ENCODE measurements at regions not wholly inside any gene's neighbourhood (a gene's known extent, or its start where the extent isn't known, plus 50 kb on each side); places are given as distances from the start of the nearest gene placed in this dataset.

- TF ChIP-seq EZH2phosphoT487 (IDR thresholded peaks at IDR 0.05; ENCODE audit: borderline replicate concordance), result no peak
- TF ChIP-seq SP1 (IDR thresholded peaks at IDR 0.05; ENCODE audit: low read depth), result peak; percentile 93
- no peak for TF ChIP-seq EZH2 (IDR thresholded peaks at IDR 0.05)
- TF ChIP-seq EGR1 (IDR thresholded peaks at IDR 0.05; ENCODE audit: low read depth), result peak; percentile 95
Measured at GRCh38 chr16:72664509-72665408, 383.2 kb downstream of the ZFHX3 start (continued).

GRCh38 chr16:72664056-72664508 is 383.8 kb downstream of the ZFHX3 start:
- RAD21 ChIA-PET (ENCODE audit: low non-redundant PET in 1 of 2, low total read pairs in 2 of 2, uncharacterized antibody in 2 of 2, unreplicated experiment in 2 of 2), result no interaction called here
- Histone ChIP-seq H3K4me3 (replicated peaks in 1 of 2; ENCODE audit: low read depth in 1 of 2, low read length in 2 of 2) (peak overlapping the region; percentile 64 to 88), H3K27ac (ENCODE audit: low read depth, low read length) (peak overlapping the region; percentile 46; the same call in 1 of the 2 replicates), H3K4me2 (ENCODE audit: low read length) (peak overlapping the region; percentile 79), H3K9ac (ENCODE audit: low read length) (peak overlapping the region; percentile 76), H3K9me3 (ENCODE audit: control insufficient read depth in 1 of 2, insufficient read depth in 1 of 2, low read depth in 1 of 2, low read length in 2 of 2) (no peaks in the 10 kb centered on the region), H3K27me3 (ENCODE audit: insufficient read depth, low read length) (no peaks in the 10 kb centered on the region), H2AFZ (ENCODE audit: low read depth, low read length, poor library complexity, severe bottlenecking) (no peak overlapping the region), H3K9me2 (ENCODE audit: insufficient read depth) (no peaks in the 10 kb centered on the region), H4K20me1 (ENCODE audit: insufficient read depth) (no peaks in the 10 kb centered on the region), H3K79me2 (ENCODE audit: insufficient read depth, low read length) (peaks cover 39% of the 10 kb centered on the region), H3K36me3 (ENCODE audit: control insufficient read depth in 1 of 2, insufficient read depth in 2 of 2, low read length in 2 of 2) (no peaks in the 10 kb centered on the region), H3K4me1 (ENCODE audit: control insufficient read depth in 1 of 2, insufficient read depth in 2 of 2, low read length in 2 of 2) (peaks cover 4 to 10% of the 10 kb centered on the region in 2 experiments; a peak in 1 of 4 replicates)
- DNase-seq (ENCODE audit: low read depth, low spot score) (no peak), ATAC-seq (peak; percentile 7; the same call in 1 of the 2 replicates)
- POLR2A ChIA-PET, result interaction anchor here (0.6 kb wide), 1 partner anchor 161 kb away, joined by 4 read pairs; no protein-coding TSS in a partner anchor
- no TSS peak for BruUV-seq (replicated peaks)
- CTCF ChIA-PET, result no interaction called here
- intact Hi-C loops (cut with micrococcal nuclease), result no loop called here
- TF ChIP-seq TCF7L2 (IDR thresholded peaks at IDR 0.05; ENCODE audit: borderline replicate concordance, extremely low read depth, insufficient read depth, insufficient read length), result no peak
- TF ChIP-seq RAD21 (IDR thresholded peaks at IDR 0.05; ENCODE audit: low read depth), result no peak

All from HCT116 (cell line).